Activated CD4-positive, alpha-beta T cell treated with anti-CD3 and anti-CD28 coated beads, Interleukin-2, amount 10 ng/mL, durations not matched to agents 24 days and 14 days (primary cell): ENCODE measurements at regions not wholly inside any gene's neighbourhood (a gene's known extent, or its start where the extent isn't known, plus 50 kb on each side); places are given as distances from the start of the nearest gene placed in this dataset.

Experiments
- DNase-seq: peaks from one replicate; pipeline ENCODE4 v3.0.0; 2022
- H3K27ac Mint-ChIP-seq: one replicate; pipeline ENCODE4 v1.8.0; 2022; ENCODE audit warnings: mild to moderate bottlenecking, mixed read lengths
- H3K27me3 Mint-ChIP-seq: one replicate; pipeline ENCODE4 v1.8.0; 2022; ENCODE audit warnings: mixed read lengths
- H3K36me3 Mint-ChIP-seq: one replicate; pipeline ENCODE4 v1.8.0; 2022; ENCODE audit warnings: low read depth, mild to moderate bottlenecking, mixed read lengths
- H3K4me1 Mint-ChIP-seq: one replicate; pipeline ENCODE4 v1.8.0; 2021; ENCODE audit warnings: mixed read lengths
- H3K4me3 Mint-ChIP-seq: one replicate; pipeline ENCODE4 v1.8.0; 2022; ENCODE audit warnings: mild to moderate bottlenecking, moderate library complexity, mixed read lengths
- H3K9me3 Mint-ChIP-seq: one replicate; pipeline ENCODE4 v1.8.0; 2021; ENCODE audit warnings: mixed read lengths
- intact Hi-C: fragments of 100-400 bp; cut with micrococcal nuclease; formaldehyde crosslinking; loops from one replicate; pipeline ENCODE4 v1.15.1; 2023

- intact Hi-C loops, result no loop called here
- no peaks in the 10 kb centered on the region for H3K36me3 Mint-ChIP-seq
- H3K27ac Mint-ChIP-seq, result no peak overlapping the region
- no peak for DNase-seq
- H3K9me3 Mint-ChIP-seq, result no peaks in the 10 kb centered on the region
- H3K4me1 Mint-ChIP-seq, result no peaks in the 10 kb centered on the region
- no peaks in the 10 kb centered on the region for H3K27me3 Mint-ChIP-seq
- H3K4me3 Mint-ChIP-seq, result no peak overlapping the region
Observed at GRCh38 chr2:133828913-133829312, 260.6 kb upstream of the NCKAP5 start.

- no peak overlapping the region for H3K27ac Mint-ChIP-seq
- DNase-seq, result no peak
- intact Hi-C loops, result no loop called here
- no peaks in the 10 kb centered on the region for H3K27me3 Mint-ChIP-seq
- H3K4me1 Mint-ChIP-seq, result no peaks in the 10 kb centered on the region
- no peaks in the 10 kb centered on the region for H3K9me3 Mint-ChIP-seq
- no peak overlapping the region for H3K4me3 Mint-ChIP-seq
- no peaks in the 10 kb centered on the region for H3K36me3 Mint-ChIP-seq
Observed at GRCh38 chr2:133829450-133830020, 261.3 kb upstream of the NCKAP5 start.

- intact Hi-C loops, result no loop called here
- H3K9me3 Mint-ChIP-seq, result no peaks in the 10 kb centered on the region
- no peak overlapping the region for H3K27ac Mint-ChIP-seq
- H3K4me1 Mint-ChIP-seq, result no peaks in the 10 kb centered on the region
- H3K4me3 Mint-ChIP-seq, result no peak overlapping the region
- DNase-seq, result no peak
- H3K27me3 Mint-ChIP-seq, result no peaks in the 10 kb centered on the region
- no peaks in the 10 kb centered on the region for H3K36me3 Mint-ChIP-seq
Observed at GRCh38 chr2:133833746-133834145, 265.5 kb upstream of the NCKAP5 start.

- H3K27me3 Mint-ChIP-seq, result no peaks in the 10 kb centered on the region
- no peak for DNase-seq
- no peaks in the 10 kb centered on the region for H3K4me1 Mint-ChIP-seq
- no peaks in the 10 kb centered on the region for H3K36me3 Mint-ChIP-seq
- no peak overlapping the region for H3K27ac Mint-ChIP-seq
- H3K9me3 Mint-ChIP-seq, result no peaks in the 10 kb centered on the region
- no peak overlapping the region for H3K4me3 Mint-ChIP-seq
- intact Hi-C loops, result no loop called here
Observed at GRCh38 chr2:133835821-133836619, 267.8 kb upstream of the NCKAP5 start.

GRCh38 chr2:133836691-133837345 is 268.6 kb upstream of the NCKAP5 start:
- DNase-seq, result no peak
- H3K27ac Mint-ChIP-seq, result no peak overlapping the region
- no peaks in the 10 kb centered on the region for H3K27me3 Mint-ChIP-seq
- intact Hi-C loops, result no loop called here
- no peaks in the 10 kb centered on the region for H3K36me3 Mint-ChIP-seq
- no peaks in the 10 kb centered on the region for H3K4me1 Mint-ChIP-seq
- H3K4me3 Mint-ChIP-seq, result no peak overlapping the region
- no peaks in the 10 kb centered on the region for H3K9me3 Mint-ChIP-seq

- no peak for DNase-seq
- intact Hi-C loops, result no loop called here
- no peak overlapping the region for H3K27ac Mint-ChIP-seq
Observed at GRCh38 chr2:133837441-133838094, 269.3 kb upstream of the NCKAP5 start.

GRCh38 chr2:133838642-133839365 is 270.5 kb upstream of the NCKAP5 start:
- no peak overlapping the region for H3K4me3 Mint-ChIP-seq
- no peak overlapping the region for H3K27ac Mint-ChIP-seq
- no peak for DNase-seq
- H3K27me3 Mint-ChIP-seq, result no peaks in the 10 kb centered on the region
- no peaks in the 10 kb centered on the region for H3K4me1 Mint-ChIP-seq
- no peaks in the 10 kb centered on the region for H3K36me3 Mint-ChIP-seq
- intact Hi-C loops, result no loop called here
- H3K9me3 Mint-ChIP-seq, result no peaks in the 10 kb centered on the region

More at GRCh38 chr2:133837441-133838094, 269.3 kb upstream of the NCKAP5 start:
- no peaks in the 10 kb centered on the region for H3K9me3 Mint-ChIP-seq
- H3K27me3 Mint-ChIP-seq, result no peaks in the 10 kb centered on the region
- no peak overlapping the region for H3K4me3 Mint-ChIP-seq
- no peaks in the 10 kb centered on the region for H3K4me1 Mint-ChIP-seq
- no peaks in the 10 kb centered on the region for H3K36me3 Mint-ChIP-seq

GRCh38 chr2:133839677-133840076 is 271.4 kb upstream of the NCKAP5 start:
- DNase-seq, result no peak
- H3K27ac Mint-ChIP-seq, result no peak overlapping the region
- H3K36me3 Mint-ChIP-seq, result no peaks in the 10 kb centered on the region
- H3K9me3 Mint-ChIP-seq, result no peaks in the 10 kb centered on the region
- H3K4me1 Mint-ChIP-seq, result no peaks in the 10 kb centered on the region
- H3K27me3 Mint-ChIP-seq, result no peaks in the 10 kb centered on the region
- no peak overlapping the region for H3K4me3 Mint-ChIP-seq
- intact Hi-C loops, result no loop called here

- Mint-ChIP-seq H3K9me3 (no peaks in the 10 kb centered on the region), H3K27me3 (no peaks in the 10 kb centered on the region), H3K4me1 (no peaks in the 10 kb centered on the region), H3K4me3 (no peak overlapping the region), H3K36me3 (no peaks in the 10 kb centered on the region), H3K27ac (no peak overlapping the region)
- intact Hi-C loops, result no loop called here
- DNase-seq, result no peak
Observed at GRCh38 chr2:133840761-133841160, 272.5 kb upstream of the NCKAP5 start.

GRCh38 chr2:133841900-133842299 is 273.6 kb upstream of the NCKAP5 start:
- H3K27ac Mint-ChIP-seq, result no peak overlapping the region
- intact Hi-C loops, result no loop called here

GRCh38 chr2:133842446-133842845 is 274.2 kb upstream of the NCKAP5 start:
- no peaks in the 10 kb centered on the region for H3K4me1 Mint-ChIP-seq
- H3K9me3 Mint-ChIP-seq, result no peaks in the 10 kb centered on the region
- H3K4me3 Mint-ChIP-seq, result no peak overlapping the region
- DNase-seq, result no peak
- no peak overlapping the region for H3K27ac Mint-ChIP-seq
- H3K27me3 Mint-ChIP-seq, result no peaks in the 10 kb centered on the region
- H3K36me3 Mint-ChIP-seq, result no peaks in the 10 kb centered on the region
- intact Hi-C loops, result no loop called here

More at GRCh38 chr2:133841900-133842299, 273.6 kb upstream of the NCKAP5 start:
- H3K4me3 Mint-ChIP-seq, result no peak overlapping the region
- no peaks in the 10 kb centered on the region for H3K4me1 Mint-ChIP-seq
- DNase-seq, result no peak
- no peaks in the 10 kb centered on the region for H3K36me3 Mint-ChIP-seq
- H3K27me3 Mint-ChIP-seq, result no peaks in the 10 kb centered on the region
- no peaks in the 10 kb centered on the region for H3K9me3 Mint-ChIP-seq

- peaks cover 3% of the 10 kb centered on the region for H3K27me3 Mint-ChIP-seq
- no peaks in the 10 kb centered on the region for H3K4me1 Mint-ChIP-seq
- intact Hi-C loops, result no loop called here
- H3K9me3 Mint-ChIP-seq, result no peaks in the 10 kb centered on the region
- no peak for DNase-seq
- H3K27ac Mint-ChIP-seq, result no peak overlapping the region
- no peaks in the 10 kb centered on the region for H3K36me3 Mint-ChIP-seq
- no peak overlapping the region for H3K4me3 Mint-ChIP-seq
Observed at GRCh38 chr2:133843091-133843490, 274.8 kb upstream of the NCKAP5 start.

GRCh38 chr2:133843551-133843950 is 275.3 kb upstream of the NCKAP5 start:
- intact Hi-C loops, result no loop called here
- no peaks in the 10 kb centered on the region for H3K9me3 Mint-ChIP-seq
- no peak for DNase-seq

More at GRCh38 chr2:133843551-133843950, 275.3 kb upstream of the NCKAP5 start:
- no peaks in the 10 kb centered on the region for H3K4me1 Mint-ChIP-seq
- no peak overlapping the region for H3K4me3 Mint-ChIP-seq
- no peaks in the 10 kb centered on the region for H3K36me3 Mint-ChIP-seq
- H3K27me3 Mint-ChIP-seq, result peaks cover 3% of the 10 kb centered on the region
- no peak overlapping the region for H3K27ac Mint-ChIP-seq
